HL-60 (cell line): ENCODE measurements at regions not wholly inside any gene's neighbourhood (a gene's known extent, or its start where the extent isn't known, plus 50 kb on each side); places are given as distances from the start of the nearest gene placed in this dataset.

Source experiments
- GABPA ChIP-seq: IDR thresholded peaks from 2 replicates; pipeline ENCODE4 v1.6.1; 2012; ENCODE audit warnings: low read depth
- POLR2AphosphoS5 ChIP-seq: IDR thresholded peaks from 2 replicates; pipeline ENCODE4 v1.6.1; 2012; ENCODE audit warnings: low read depth
- TF ChIP-seq, protein P1 (sequence below): IDR thresholded peaks from one replicate; pipeline ENCODE4 v1.5.1; 2011; ENCODE audit warnings: low read length, control low read depth, inconsistent platforms; ENCODE audit not compliant: insufficient read depth
- TF ChIP-seq, protein P2 (sequence below): IDR thresholded peaks from 2 replicates; pipeline ENCODE4 v1.6.1; 2012; ENCODE audit warnings: low read depth; ENCODE audit not compliant: insufficient replicate concordance

DNA sequence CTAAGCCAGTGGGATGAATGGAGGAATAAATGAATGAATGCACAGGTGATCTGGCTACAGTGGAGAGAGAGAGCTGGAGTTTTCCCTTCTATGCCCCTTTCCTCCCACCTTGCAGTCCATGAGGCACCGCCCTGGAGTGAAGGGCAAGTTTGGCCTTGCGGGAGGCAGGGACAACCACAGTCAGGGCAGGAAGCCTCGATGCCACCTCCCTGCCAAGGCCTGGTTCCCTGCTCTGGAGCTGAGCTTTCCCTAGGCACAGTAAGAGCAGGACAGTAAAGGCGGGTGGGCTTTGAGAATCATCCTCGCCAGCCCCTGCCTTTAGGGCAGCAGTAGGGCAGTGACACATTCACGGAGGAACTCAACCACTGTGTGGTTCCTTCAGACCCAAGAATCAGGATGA, 72.6 kb downstream of the RBFOX3 start:
- TF ChIP-seq, protein P1, sequence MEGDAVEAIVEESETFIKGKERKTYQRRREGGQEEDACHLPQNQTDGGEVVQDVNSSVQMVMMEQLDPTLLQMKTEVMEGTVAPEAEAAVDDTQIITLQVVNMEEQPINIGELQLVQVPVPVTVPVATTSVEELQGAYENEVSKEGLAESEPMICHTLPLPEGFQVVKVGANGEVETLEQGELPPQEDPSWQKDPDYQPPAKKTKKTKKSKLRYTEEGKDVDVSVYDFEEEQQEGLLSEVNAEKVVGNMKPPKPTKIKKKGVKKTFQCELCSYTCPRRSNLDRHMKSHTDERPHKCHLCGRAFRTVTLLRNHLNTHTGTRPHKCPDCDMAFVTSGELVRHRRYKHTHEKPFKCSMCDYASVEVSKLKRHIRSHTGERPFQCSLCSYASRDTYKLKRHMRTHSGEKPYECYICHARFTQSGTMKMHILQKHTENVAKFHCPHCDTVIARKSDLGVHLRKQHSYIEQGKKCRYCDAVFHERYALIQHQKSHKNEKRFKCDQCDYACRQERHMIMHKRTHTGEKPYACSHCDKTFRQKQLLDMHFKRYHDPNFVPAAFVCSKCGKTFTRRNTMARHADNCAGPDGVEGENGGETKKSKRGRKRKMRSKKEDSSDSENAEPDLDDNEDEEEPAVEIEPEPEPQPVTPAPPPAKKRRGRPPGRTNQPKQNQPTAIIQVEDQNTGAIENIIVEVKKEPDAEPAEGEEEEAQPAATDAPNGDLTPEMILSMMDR, result no peak
- TF ChIP-seq POLR2AphosphoS5 (no peak), GABPA (no peak)
- TF ChIP-seq, protein P2, sequence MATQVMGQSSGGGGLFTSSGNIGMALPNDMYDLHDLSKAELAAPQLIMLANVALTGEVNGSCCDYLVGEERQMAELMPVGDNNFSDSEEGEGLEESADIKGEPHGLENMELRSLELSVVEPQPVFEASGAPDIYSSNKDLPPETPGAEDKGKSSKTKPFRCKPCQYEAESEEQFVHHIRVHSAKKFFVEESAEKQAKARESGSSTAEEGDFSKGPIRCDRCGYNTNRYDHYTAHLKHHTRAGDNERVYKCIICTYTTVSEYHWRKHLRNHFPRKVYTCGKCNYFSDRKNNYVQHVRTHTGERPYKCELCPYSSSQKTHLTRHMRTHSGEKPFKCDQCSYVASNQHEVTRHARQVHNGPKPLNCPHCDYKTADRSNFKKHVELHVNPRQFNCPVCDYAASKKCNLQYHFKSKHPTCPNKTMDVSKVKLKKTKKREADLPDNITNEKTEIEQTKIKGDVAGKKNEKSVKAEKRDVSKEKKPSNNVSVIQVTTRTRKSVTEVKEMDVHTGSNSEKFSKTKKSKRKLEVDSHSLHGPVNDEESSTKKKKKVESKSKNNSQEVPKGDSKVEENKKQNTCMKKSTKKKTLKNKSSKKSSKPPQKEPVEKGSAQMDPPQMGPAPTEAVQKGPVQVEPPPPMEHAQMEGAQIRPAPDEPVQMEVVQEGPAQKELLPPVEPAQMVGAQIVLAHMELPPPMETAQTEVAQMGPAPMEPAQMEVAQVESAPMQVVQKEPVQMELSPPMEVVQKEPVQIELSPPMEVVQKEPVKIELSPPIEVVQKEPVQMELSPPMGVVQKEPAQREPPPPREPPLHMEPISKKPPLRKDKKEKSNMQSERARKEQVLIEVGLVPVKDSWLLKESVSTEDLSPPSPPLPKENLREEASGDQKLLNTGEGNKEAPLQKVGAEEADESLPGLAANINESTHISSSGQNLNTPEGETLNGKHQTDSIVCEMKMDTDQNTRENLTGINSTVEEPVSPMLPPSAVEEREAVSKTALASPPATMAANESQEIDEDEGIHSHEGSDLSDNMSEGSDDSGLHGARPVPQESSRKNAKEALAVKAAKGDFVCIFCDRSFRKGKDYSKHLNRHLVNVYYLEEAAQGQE, result no peak
